Islet precursor cell (in vitro differentiated cells): ENCODE measurements at regions not wholly inside any gene's neighbourhood (a gene's known extent, or its start where the extent isn't known, plus 50 kb on each side); places are given as distances from the start of the nearest gene placed in this dataset.

Experiments
- DNase-seq: peaks from one replicate; pipeline ENCODE4 v3.0.0-alpha.2; 2018

DNA sequence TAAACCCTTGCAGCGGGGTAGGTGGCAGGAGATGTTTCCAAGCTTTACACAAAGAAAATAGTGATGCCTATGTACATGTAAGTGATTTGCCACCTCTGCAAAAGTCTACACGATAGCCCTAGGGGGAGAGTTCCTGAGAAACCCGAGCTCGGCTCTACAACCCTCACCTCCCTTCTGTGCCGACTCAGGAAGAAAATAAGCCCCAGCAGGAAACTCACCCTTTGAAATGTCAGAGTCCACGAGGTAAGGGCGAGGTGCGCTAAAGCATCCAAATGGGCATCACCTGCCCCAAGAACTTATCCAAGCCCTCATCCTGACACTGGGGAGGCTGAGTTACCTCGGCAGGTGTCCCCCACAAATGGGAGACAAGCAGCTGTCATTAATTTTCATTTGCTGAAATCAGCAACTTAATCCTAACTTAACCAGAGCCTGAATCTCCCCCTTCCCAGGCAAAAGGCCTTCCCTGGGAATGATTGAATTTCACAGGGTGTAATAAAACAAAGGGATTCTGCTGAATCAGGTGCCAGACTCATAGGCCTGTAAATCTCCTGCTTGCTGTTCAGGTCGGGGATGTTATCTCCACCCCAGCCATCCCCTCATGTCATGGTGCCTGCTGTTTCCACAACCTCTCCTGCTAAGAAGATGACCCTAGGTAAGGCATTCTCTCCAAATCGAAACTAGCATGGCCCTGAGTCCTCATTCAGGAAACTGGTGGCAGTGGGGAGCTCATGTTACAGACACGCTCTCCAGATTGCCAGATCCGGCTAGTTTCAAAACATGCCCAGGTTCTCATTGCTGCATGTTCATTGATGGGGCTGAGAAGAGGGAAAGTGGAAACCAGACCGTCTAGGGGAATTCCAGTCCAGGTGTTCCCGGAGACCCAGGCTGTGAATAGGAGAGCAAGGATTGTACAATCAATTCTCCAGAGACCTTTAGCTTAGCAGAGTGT, 105.3 kb upstream of the KIRREL3 start:
- DNase-seq = peak; percentile 69

DNA sequence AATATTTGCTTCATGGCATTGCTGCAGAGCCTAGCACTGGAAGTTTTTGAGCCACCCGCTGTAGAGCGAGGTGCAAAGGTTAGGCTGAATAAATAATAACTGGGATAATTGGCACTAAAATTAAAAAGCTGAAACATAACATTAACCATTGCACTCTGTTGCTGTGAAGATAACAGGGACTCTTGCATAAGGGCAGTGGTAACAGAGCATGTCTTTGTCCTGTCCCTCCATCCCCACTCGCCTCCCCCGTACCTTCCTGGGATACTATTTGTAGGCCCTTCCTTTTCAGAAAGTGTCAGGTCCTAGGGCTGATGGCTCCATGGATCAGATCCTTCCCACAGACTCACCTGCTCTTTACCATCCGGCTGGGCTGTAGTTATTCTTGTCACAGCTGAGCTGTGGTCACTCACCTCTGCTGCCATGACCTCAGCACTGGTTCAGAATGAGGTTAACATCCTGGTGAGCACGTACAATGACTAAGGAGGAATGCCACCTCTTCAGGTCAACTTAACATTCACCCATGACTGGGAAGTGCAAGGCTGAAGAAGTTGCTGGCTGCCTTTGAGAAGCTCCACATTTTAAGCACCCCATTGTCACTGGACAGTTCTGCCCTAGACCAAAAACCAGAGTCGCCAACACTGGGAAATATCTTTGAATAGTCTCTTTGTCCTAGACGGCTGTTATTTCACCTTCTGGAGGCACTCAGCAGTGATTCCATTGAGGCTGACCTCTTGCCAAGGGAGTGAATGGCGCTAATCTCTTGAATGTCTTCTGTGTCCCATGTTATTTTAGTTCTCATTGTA, 103.2 kb upstream of the KIRREL3 start:
- no peak for DNase-seq

- peak; percentile 62 for DNase-seq
These were observed 98.1 kb upstream of the KIRREL3 start for GRCh38 chr11:127098684-127099083.

DNA sequence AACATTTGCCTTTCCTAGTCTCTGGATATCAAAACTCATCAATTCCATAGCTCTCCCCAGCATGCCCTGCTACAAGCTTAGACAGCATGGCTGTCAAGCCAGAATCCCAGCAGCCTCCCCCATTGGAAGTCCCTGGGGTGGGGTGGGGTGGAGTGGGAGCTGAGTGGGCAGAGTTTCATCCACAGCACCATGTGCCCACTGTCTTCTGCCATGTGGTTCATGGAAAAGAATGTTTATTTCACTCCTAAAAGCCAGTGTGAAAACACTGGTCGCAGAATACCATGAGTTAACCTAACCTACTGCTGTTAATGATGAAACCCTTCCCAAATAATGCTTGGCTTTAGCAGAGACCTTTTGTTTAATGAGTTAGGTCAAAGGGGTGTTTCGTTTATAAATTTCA, 80.2 kb upstream of the KIRREL3 start:
- no peak for DNase-seq

DNA sequence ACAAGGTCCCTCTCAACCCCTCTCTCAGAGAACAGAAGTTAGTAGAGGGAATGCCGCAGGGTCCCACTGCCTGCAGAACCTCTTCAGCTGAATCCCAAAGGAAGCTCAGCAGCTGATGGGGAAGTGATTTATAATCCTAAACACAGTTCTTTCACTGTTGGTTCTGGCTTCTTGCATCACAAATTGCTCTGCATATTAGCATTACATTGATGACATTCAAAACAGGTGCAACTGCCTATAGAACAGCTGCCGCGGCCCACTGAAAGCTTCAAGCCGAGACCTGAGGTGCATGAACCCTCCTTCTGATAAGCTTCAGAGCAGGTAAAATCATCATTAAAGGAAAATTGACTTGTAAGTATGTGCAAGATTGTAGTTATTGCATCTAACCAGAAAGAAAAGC, 75.2 kb upstream of the KIRREL3 start:
- no peak for DNase-seq

DNA sequence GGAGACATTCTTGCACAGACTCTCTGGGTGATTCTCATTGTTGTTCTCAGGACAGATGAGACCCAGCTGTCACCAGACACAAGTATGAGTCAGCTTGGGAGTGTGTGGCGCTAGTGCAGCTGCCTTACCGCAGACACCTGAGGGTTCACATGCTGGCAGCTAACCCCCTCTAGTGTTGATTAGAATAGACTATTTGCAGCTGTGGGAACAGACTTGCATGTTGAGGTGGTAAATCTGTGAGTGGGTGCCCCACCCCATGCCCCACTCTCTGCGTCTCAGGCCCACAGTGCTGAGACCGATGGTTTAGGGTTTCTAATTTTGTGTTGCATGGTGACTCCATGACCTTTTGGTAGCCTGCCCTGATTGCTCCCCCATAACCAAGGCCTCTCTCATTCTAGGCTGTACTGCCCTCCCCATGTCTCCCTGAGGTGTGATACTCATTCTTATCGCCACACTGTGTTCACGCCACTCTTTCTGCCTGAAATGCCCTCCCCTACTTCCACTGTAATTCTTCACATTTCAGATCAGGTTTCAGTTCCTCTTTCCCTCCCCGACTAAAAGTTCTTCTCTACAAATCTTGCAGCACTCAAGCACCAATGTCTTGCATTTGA, 73.7 kb upstream of the KIRREL3 start:
- DNase-seq = peak; percentile 90

DNA sequence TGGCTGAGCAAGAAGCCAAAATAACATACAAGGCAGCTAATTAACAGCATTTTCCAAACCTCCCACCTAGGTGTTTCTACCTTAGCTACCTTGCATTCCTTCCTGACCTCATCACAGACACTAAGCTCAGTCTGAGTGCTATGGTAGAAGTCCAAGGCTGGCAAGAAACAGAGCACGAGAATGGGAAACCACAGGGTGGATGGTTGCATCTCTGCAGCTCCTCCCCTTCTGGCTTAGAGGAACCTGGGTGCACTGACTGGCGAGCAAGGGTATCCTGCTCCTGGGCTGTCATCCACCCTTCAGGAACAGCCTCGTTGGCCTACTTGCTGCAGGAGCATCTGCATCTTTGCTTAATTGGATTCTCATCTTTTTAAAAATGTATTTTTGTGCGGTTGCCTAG, 73.1 kb upstream of the KIRREL3 start:
- DNase-seq = no peak

GRCh38 chr11:127071606-127072005, 71.0 kb upstream of the KIRREL3 start:
- DNase-seq = no peak

GRCh38 chr11:127070808-127071207, 70.2 kb upstream of the KIRREL3 start:
- DNase-seq = no peak

GRCh38 chr11:127066401-127067090, 66.0 kb upstream of the KIRREL3 start:
- DNase-seq = no peak

- no peak for DNase-seq
These were observed 62.7 kb upstream of the KIRREL3 start for GRCh38 chr11:127063241-127063640.

DNA sequence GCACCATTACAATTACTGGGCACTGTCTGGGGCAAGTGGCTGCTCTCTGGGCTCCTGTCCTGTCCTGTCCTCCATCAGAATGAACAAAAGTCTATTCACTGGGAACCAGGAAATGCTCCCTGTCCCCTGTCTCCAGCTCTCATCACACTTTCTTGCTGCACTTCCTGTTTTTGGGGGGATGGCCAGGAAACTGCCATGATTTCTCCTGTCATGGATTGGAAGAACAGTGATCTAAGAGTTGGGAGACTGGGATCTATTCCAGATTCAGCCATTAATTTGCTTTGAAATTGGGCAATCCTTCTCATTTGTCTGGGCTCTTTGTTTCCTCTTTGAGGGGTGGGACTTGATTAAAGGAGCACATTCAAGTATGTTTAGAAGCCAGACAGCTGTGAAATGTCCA, 61.4 kb upstream of the KIRREL3 start:
- DNase-seq = no peak

- DNase-seq = no peak
These were observed 59.2 kb upstream of the KIRREL3 start for GRCh38 chr11:127059750-127060149.

DNA sequence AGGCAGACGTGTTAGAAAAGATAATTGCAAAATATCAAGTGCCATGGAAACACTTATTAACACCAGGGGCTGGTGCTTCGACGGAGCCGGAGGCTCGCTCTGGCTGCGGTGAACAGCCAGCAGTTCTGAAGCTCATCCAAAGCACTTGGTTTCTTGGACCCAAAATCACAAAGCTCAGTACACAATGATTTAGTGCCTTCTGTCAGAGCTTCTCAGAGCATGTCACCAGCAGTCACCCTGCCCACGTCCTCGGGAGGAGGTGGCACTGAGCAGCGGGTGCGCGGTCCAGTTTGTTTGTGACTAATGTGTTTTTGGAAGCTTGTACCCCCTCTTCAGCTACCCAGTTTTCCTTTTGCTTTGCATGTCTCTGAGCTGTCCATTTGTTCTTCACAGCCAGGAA, 58.7 kb upstream of the KIRREL3 start:
- DNase-seq = no peak

- no peak for DNase-seq
These were observed 58.0 kb upstream of the KIRREL3 start for GRCh38 chr11:127058524-127058923.

DNA sequence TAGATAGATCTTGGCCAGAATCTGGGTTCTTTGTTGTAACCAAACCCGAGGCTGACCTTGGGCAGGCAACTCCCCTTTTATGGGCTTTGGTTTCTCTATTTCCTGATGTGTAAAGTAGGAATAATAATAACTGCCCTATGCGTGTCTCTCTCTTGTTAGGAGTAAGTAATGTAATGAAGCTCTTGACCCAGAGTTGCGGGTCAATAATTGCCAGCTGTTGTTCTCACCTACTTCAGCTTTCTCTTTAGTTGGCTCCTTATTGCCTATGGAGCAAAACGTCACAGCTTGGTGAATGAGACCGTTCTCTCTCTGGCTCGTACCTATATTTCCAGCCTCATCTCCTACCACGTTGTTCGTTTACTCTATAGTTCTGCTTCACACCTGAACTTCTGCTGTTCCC, 56.6 kb upstream of the KIRREL3 start:
- DNase-seq = no peak

DNA sequence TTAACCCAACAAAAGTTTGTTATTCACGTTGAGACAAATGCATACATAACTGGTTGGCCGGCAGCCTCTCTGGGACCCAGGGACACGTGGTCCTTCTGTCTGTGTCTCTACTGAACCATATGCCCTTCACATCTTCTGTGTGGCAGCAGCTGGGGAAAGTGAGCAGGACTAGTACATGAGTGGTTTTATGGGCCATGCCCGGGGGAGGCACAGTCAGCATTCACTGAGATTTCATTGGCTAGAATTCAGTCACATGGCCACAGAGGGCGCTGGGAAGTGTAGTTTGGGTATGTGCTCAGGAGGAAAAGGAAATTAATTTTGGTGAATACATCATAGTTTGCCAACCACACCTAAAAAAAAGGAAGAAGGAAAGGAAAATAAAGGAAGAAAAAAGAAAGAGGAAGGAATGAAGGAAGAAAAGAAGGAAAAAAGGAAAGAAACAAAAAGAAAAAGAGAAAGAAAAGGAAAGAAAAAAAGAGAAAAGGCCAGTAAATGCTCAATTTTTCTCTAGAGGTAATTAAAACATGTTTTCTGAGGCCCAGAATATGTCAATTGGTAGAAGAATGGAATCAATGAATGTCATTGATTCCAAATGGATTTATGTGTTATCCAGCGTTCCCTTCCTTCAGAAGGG, 55.9 kb upstream of the KIRREL3 start:
- no peak for DNase-seq

DNA sequence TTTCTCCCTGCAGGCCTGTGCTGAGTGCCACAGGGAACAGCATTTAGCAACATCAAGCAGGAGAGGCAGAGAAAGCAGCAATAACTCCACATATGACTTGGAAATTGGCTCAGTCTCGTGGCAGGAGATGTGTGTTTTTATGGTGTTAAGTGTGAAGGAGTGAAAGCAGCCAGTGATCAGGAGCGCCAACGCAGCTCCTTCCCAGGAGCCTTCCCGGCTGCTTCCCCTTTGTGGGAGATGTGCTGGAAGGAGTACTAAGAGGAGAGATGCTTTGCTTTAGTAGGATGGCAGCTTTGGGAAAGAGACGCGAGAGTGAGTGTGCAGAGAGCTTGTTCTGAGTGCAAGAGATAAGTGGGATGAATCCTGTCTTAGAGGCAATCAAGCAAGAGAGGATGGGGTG, 54.7 kb upstream of the KIRREL3 start:
- no peak for DNase-seq

DNA sequence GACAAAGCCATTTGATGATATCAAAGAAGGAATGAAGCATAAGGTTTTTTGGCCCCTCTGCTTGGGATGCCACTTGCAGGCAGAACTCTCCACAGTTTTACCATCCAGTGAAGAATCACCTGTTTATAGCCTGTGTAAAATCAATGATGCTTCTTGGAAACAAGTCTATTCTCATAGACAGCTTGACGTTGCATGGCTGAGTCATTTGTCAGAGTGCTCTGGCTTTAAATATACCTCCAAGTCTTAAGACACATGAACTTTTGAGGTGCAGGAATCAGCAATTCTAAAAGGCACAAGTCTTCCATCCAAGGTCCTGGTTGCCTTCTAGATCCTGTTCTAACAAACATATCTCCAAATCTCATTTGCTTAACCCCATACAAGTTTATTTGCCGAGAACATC, 53.6 kb upstream of the KIRREL3 start:
- DNase-seq = no peak

DNA sequence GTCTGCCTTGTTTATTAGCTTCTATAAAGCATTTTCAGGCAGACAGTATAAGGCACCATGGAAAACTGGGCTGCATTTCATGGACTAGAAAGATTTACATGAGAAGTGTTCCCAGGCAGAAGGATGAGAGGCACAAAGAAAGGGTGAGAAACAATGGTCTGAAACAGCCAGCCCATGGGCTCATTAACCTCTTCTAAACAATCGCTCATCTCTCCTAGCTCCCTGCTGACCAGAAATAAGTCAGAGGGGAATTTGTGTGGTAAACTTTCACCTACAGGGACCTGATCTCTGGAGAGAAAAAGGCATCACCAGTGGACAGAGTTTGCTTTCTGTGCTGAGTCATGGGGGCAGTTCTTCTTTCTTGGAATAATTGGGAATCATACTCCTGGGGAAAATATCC, 51.8 kb upstream of the KIRREL3 start:
- no peak for DNase-seq
